Keratinocyte (primary cell): ENCODE measurements at regions not wholly inside any gene's neighbourhood (a gene's known extent, or its start where the extent isn't known, plus 50 kb on each side); places are given as distances from the start of the nearest gene placed in this dataset.

ENCODE experiments used
- EZH2 ChIP-seq: IDR thresholded peaks from one replicate; pipeline ENCODE4 v1.6.1; 2012; ENCODE audit warnings: inconsistent platforms, mild to moderate bottlenecking, low read length, moderate library complexity
- TF ChIP-seq, protein P1 (sequence below), 3 experiments: IDR thresholded peaks in 1 of 3; conservative IDR thresholded peaks in 1 of 3; optimal IDR thresholded peaks in 1 of 3; 2 replicates in 2 of 3; 3 replicates in 1 of 3; pipeline versions ENCODE3 to v1.5.1; 2011; ENCODE audit warnings: low read length in 3 of 3, mild to moderate bottlenecking in 3 of 3, moderate library complexity in 2 of 3, control low read depth in 1 of 3, inconsistent platforms in 1 of 3; ENCODE audit not compliant: insufficient read depth in 2 of 3; ENCODE audit errors: extremely low read depth in 1 of 3

DNA sequence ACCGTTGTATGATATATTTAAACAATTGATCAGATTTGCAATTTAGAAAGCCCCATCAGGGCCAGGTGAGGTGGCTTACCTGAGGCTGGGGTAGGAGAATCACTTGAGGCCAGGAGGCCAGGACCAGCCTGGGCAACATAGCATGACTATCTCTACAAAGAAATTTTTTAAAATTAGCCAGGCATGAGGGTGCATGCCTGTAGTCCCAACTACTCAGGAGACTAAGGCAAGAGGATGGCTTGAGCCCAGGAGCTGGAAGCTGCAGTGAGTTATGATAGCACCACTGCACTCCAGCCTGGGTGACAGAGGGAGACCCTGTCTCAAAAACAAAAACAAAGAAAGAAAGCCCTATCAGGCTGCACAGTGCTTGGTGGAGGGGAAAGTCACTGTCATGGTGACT is 159.9 kb upstream of the RAB4A start:
- TF ChIP-seq, protein P1, sequence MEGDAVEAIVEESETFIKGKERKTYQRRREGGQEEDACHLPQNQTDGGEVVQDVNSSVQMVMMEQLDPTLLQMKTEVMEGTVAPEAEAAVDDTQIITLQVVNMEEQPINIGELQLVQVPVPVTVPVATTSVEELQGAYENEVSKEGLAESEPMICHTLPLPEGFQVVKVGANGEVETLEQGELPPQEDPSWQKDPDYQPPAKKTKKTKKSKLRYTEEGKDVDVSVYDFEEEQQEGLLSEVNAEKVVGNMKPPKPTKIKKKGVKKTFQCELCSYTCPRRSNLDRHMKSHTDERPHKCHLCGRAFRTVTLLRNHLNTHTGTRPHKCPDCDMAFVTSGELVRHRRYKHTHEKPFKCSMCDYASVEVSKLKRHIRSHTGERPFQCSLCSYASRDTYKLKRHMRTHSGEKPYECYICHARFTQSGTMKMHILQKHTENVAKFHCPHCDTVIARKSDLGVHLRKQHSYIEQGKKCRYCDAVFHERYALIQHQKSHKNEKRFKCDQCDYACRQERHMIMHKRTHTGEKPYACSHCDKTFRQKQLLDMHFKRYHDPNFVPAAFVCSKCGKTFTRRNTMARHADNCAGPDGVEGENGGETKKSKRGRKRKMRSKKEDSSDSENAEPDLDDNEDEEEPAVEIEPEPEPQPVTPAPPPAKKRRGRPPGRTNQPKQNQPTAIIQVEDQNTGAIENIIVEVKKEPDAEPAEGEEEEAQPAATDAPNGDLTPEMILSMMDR (optimal IDR thresholded peaks at IDR 0.05 in 1 of 3, IDR thresholded peaks at IDR 0.05 in 1 of 3, conservative IDR thresholded peaks at IDR 0.05 in 1 of 3; ENCODE audit: extremely low read depth in 1 of 3, insufficient read depth in 2 of 3, low read length in 3 of 3): no peak
- no peak for TF ChIP-seq EZH2
